CD4-positive, alpha-beta T cell treated with Interleukin-6 at 100 ng/mL for 8 hours (primary cell): ENCODE measurements at regions not wholly inside any gene's neighbourhood (a gene's known extent, or its start where the extent isn't known, plus 50 kb on each side); places are given as distances from the start of the nearest gene placed in this dataset.

ENCODE experiments used
- DNase-seq: peaks from one replicate; pipeline ENCODE4 v3.0.0-alpha.2; 2020; ENCODE audit warnings: mixed read lengths, low spot score

DNA sequence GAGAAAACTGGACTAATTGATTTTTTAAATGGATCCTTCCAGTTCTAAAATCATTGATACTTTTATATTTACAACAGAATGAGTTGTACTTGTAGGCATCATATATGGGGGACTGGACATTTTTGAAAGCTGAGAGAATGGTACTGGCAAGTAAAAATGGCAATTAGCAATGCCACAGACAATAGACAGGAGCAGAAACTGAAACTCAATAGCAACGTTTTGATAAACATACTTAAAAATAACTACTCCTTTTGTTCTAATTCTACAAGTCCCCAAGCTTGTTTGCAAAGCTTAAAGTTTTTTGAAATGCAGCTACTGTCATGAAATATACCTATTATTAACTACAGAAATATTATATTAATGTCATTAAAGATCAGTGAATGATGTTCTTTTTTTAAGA is 52.8 kb upstream of the FBXL7 start:
- DNase-seq: no peak

DNA sequence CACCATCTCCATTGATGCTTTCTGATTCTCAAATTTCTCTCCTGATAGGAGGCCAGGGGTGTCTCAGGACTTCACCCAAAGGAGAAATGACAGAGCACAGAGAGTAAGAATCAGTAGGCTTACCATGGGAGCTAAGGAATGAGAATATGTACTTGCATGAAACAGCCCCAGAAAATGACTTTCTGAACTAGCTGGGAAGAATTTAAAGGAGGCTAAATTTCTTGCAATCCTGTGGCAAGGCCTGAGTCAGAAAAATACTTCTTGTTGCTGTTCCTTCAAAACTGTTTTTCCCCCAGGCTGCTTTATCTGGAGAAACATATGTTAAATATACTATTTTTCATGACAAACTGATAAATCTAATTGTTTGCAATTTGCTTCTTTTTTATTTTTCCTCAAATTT is 53.4 kb upstream of the FBXL7 start:
- DNase-seq: no peak

DNA sequence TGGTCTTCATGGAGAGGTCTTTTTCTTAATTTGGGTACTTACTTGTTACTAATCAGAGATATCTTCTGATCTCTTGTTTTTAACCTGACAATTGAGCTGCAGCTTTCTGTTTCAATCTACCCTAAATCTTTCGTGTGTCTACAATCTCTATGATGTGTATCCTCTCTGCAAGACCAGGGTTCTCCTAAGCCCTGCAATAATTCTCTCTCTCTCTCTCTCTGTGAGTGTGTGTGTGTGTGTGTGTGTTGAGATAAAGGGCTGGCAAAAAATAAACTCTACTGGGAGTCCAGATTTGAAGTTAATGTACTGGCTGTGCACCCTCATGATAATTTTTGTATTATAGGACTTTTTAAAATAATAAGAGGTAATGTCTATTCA is 57.8 kb upstream of the FBXL7 start:
- no peak for DNase-seq

DNA sequence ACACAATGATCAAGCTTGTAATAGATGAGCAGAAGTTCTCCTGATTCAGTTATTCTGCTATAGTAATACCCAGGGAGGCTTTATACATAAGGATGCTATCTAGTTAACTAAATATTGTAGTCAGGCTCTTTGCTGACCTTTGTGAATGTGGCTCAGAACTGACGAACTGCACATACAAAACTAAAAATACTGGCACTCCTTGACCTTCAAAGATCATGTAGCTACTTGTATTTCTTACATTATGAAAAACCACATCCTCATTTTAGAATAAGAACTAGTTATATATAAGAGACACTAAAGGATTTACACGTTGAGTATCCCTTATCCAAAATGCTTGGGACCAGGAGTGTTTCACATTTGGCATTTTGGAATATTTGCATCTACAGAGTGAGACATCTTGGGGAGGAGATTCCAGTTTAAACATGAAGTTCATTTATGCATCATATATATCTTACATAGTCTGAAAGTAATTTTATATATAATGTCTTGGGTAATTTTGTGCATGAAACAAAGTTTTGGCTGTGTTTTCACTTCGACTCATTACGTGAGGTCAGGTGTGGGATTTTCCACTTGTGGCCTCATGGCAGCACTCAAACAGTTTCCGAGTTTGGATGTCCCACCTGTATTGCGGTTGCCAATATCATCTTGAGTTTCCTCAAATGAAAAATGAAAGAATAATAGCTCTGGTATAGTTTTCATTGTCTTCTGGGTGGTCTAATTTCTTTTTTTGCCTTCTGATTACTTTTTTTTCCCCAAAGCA is 58.4 kb upstream of the FBXL7 start:
- no peak for DNase-seq

DNA sequence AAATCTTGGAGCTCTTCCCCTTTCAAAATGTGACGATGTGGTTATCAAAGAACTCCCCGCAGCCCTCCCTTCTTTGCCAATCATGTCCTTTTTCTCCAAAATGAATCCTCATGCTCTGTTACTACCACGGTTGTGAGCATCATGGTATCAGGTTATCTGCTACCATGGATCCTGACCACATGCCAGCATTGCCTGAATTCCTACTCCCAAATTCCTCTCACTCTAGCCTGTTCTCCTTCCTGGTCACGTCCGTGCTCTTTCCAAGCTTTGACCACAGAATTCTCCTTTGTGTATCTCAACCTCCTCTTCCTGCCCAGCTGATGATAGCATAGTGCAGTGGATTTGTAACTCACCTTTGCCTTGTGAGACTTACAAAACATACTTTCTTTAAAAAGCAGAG is 59.5 kb upstream of the FBXL7 start:
- no peak for DNase-seq

DNA sequence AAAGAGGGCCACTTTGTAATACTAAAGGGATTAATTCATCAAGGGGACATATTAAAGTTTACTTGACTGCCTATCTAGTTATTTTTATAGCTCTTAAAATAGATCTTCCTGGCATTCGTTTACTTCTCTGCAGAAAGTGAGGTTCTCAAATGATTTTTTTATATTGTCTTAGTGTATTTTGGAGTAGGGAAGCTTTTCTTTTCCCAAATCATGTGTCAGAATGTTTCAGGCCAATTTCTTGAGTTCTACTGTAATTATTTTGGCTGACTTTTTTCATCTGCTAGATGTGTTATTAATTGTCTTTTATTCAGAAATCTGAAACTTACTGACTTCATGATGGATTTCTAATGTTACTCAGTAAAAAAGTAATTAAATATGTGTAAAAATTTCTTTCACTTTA is 60.2 kb upstream of the FBXL7 start:
- DNase-seq: no peak

DNA sequence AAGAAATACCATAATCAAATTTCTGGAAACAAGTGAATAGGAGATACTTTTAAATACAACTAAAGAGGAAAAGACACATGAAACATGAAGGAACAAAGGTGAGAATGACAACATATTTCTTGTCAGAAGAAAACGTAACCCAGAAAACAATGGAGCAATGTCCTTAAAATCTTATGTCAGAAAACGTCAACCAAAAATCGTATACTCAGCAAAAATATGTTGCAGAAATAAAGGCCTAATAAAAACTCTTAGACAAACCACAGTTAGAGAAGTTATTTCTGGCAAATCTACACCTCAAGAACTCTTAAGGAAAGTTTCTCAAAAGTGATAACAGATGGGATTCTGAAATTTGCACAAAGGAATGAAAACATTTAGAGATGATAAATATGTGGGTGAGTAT is 66.3 kb upstream of the FBXL7 start:
- DNase-seq: no peak

DNA sequence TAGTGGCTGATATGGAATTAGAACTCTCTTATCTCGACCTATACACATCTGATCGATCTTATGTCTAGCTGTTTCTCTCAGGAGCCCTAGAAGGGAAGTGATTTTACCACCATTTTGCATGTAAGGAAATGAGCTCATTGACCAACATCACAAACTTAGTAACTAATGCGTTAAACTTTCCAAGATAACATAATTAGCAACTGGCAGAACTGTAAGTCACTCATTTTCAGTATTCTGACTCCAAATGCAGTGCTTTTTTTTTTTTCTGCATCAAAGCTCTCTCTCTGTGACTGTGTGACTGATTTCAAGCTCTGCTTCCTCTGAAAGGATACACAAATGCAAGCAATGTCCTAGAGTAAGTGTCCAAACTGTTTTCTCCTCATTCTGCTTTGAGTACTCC is 68.1 kb upstream of the FBXL7 start:
- no peak for DNase-seq

DNA sequence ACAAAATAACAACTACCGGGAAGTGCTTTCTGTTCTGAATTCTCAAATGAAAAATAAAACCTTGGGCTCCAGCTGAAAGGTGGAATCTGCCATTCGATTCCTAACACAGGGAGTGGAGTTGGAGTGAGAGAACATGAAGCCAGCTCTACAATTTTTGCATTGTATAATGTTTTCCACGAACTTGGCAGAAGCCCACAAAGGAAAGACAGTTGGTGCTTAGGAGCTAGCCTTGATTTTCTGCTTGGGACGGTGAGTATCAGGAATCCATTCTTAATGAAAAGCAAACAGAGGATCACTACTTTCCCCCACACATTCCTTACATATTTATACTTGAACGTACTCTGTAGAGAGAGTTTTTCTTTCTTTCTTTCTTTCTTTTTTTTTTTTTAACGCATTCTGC is 74.2 kb upstream of the FBXL7 start:
- no peak for DNase-seq

DNA sequence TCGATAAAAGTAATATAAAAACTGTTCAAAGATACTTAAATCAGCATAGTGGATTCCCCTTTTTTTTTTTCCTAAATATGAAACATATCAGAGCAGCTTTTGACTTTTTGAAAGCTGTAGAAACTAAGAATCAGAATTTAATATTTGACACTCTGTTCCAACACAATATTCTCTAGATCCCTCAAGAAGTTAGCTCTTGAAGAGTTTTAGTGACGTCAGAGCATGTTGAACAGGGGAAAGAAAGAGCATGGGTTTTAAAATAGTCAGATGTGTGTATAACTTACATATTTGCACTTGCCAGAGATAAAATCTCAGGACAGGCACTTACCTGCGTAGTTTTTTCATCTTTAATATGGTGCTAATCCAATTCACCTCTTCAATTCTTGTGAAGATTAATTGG is 75.2 kb upstream of the FBXL7 start:
- DNase-seq: no peak

DNA sequence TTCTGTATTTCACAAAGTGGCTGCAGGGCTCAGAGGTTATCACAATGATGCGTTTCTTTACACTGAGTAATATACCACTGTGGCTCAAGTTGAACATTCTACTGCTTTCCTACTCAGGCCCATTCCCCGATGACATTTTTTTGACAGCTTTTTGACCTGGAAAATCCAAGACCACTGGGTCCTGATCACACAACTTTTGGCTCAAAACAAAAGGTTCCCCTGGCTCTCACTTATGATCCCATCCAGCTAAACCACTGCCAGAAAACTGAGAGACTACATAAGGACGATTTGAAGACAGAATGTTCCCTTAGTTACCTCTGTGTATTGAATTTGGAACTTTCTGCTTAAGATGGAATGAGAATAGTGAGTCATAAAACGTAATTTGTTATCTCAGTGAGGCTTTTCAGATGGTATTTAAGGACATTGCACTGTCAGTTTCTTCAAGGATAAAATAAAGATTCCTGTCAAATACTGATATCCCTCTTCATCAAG is 78.0 kb upstream of the FBXL7 start:
- DNase-seq: no peak

DNA sequence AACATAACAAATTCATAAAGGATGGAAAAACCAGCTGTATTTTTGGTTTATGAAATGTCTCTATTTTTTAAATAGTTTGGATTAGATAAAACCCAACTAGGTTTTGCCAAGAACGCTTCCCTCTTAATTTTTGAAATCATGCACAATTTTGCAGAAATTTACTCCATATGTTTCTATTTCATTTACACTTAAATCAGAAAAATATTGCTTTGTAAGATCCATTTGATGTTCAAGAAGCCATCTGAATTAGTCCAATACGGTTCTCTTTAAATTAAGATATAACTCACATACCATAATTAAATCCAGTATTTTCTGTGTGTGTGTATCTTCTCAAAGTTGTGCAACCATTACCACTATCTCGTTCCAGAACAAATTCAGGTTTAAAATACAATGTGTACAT is 78.6 kb upstream of the FBXL7 start:
- DNase-seq: no peak

DNA sequence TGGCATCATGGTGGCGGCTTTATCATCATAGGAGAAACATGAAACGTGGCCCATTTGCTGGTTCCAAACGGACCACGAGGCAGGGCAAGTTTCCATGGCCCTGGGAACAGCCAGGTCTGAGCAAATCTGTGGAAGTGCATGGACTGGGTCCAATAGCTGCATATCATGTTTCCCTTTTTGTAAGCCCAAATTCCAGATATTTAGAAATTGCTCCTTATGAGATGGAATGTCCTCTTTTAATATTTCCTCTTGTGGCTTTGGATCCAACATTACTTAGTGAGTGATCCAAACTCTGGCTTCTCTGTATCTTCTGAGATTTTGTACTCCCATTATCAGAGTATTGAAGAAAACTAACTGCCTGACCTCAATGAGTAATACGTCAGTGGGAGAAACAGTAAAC is 79.8 kb upstream of the FBXL7 start:
- DNase-seq: no peak

DNA sequence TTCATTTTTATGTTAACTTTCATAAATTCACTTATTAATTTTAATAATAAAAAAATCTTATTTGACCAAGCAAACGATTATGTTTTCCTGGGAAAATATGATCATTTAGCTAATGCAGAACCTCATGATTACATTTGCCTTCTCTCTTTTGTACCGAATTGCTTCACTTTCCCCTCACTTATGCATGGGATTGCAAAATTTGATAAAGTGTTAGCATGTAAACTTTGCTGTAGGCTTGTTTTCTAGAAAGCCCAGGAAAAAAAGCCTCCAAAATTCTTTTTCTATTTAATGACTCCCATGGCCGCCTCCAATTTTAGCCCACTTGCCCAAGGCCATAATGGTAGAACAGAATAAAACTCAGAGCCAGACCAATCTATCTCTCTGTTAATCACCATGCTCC is 82.8 kb upstream of the FBXL7 start:
- DNase-seq: no peak

DNA sequence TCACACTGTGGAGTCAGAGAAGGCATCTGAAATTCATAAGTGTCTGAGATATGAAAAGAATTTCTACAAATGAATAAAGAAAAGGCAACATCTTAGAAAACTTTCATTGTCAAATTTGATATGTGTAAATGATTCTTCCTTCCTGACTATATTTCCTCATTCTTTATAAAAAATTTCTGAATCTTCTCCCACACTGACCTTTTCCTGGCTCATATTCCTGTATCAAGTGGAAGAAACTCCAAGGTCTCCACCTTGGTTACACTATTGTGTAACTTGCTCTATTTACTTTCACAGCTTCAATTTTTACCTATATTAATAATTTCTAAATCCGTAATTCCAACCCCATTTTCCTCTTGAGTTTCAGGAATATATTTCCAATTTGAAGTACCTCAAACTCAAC is 93.5 kb upstream of the FBXL7 start:
- DNase-seq: no peak

DNA sequence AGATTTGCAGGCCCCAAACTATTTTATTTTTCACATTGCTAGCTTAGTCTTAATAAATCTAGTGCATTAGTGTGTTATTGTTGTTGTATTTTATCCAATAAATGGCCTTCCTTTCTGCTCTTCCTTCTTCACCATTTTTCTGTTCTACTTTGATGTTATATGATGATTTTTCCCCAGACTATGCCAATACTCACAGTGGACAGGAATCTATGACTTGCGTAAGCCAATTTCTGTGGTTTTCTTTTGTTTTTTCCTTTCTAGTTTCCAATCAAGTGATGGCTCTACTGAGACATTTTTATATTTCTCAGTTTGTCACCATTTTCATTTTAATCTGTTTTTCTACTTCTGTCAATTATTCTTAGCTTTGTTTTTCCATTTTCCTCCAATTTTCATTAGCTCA is 106.8 kb upstream of the FBXL7 start:
- no peak for DNase-seq

DNA sequence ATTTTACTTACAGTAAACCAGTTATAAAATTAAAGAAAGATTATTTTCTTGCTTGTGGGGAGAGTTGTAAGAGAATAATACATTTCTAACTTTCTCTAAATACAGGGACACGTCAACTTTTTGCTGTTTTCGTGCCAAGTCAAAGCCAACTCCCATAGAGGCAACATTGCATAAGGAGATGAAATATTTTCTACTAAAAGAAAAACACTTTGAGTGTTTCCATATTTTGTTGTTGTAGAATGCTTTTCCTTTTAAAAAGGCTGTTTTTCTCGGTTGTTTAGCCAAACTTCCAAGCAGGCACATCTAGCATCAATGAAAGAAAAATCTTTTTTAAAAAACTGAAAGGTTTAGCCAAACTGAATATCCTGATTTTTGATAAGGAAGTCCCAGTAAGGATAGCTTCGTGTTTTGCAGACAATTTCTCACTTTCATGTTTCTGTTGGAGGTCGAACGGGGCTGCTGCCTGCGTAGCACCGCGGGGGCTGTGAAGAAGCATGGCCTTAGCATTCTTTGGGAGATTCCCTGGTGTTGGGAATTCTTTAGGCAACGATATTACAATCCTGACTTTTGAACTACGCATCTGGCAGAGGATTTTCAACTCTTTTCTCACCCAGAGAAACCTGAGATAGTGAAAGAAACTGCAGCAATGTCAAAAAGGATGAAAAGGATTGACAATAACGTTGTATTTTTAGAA is 108.1 kb upstream of the FBXL7 start:
- no peak for DNase-seq

DNA sequence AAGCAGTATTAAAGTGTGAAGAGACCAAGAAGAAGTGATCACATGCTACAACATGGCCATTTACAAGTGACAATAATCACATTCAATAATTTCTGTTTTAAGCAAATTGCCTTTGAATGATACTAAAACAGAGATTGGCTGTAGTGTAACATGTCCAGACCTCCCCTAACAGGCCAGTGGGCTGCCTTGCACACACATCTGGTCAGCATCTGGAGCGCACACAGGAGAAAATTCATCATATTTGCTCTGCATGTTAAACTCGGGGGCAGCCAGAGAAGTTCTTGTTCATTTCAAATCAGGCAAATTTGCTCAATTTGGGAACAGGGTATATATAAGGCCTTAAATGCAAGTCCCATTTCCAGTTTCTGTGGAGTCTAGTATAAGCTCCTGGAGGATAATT is 111.1 kb upstream of the FBXL7 start:
- no peak for DNase-seq

DNA sequence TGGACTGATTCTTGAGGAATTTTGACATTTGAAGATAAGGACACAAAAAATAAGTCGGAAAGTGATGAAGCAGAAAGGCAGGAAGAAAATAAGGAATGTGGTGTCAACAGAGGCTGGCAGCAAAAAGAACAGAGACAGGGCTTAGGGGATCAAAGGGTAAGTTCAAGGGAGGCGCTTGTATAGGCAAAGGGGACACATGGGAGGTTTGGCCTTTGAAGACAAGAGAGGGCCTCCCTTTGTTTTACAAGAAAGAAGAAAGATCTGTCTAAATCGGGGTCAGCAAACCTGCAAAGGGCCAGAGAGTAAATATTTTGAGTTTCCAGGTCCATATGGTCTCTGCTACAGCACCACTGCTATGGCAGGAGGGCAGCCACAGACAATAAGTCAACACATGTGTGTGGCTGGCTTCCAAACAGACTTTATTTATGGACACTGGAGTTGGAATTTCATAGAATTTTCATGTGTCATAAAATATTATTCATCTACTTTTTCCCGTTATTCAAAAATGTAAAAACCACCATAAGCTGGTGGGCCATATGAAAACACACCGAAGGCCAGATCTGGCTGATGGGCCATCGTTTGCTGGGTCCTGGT is 112.0 kb upstream of the FBXL7 start:
- DNase-seq: no peak

DNA sequence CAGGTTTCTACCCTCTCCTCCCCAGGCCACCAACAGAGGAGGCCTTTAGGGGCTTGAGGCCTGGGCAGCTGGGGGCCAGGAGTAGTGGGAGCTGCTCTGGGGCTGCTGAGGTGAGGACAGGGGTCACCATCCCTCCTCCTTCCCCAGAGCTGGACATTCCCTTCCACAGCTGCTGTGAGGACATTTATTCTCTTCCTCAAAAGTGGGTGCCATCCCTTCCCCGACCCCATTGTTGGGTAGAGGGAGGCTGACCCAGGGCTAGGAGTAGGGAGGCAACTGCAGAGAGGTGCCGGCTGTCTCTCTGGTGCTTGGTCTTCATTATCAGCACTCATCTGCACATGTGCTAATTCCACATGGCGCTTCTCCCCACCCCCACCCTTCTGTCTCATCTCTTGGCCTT is 113.9 kb upstream of the FBXL7 start:
- no peak for DNase-seq

DNA sequence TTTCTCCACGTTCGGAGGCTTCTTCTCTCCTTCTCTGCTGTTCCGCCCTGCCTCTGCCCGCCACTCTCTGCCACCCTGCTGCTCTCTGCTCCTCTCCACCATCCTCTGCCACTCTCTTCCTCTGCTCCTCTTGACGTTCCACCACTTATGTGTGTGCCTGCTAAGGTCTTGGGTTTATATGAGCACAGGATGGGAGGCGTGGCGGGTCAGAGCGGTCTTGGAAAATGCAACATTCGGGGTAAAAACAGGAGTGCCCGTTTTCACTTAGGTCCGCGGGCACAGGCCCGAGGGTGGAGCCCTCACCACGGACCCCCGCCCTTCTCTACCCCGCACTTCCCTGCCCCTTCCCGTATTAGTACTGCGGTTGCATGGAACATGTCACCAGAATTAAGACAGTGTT is 114.4 kb upstream of the FBXL7 start:
- no peak for DNase-seq

DNA sequence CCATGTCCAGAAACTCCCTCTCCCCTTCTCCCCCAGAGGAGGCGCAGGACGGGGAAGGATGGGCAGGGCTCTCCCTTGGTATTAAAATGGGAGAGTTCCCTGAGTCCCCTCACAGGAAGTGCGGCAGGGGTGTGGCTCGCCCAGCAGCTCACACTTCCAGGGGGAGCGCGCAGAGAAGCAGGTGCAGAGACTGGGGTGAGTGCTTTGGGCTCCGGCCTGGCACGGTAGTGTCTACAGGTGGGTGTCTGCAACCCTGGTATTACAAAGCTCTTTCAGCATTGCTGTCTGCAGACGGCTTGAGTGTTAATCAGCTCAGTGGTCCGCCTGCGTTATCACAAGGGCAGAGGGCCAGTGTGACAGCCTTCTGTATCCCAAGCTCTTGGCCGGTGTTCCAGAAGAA is 114.9 kb upstream of the FBXL7 start:
- no peak for DNase-seq

DNA sequence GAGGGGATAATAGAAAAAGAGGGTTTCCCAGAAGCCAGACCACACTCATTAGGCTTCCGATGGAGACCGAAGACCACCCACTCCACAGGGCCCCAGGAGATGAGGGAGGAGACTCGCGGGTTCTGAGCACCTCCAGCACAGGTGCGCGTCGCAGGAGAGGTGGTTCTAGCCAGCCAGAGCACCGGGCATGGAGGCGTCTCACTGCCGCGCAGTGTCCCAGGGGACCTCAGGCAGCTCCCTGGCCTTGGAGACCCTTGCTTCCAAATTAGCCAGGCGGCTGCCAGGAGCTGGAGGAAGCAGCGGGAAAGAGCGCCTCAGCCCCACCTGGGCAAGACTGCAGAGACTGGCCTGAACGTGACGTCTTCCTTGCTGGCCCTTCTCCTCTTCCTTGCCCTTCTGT is 115.4 kb upstream of the FBXL7 start:
- no peak for DNase-seq

DNA sequence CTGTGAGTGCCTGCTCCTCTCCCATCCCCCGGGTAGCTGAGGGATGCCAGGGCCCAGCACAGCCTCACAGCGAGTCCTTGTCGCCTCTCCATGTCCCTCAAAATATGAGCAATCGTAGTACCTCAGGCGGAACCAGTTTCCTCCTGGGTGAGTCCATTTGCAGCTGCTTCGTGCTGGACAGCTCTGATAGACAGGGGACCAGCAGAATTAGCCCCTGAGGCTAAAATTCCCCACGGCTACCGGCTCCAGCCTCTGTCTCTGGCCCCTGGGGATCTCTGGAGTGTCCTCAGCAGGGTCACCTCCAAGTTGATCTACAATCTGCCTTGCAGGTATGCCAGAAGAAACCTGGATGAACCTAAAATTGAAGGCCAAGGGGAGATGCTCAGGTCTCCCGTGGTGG is 115.8 kb upstream of the FBXL7 start:
- no peak for DNase-seq
